LoVo (cell line): ENCODE measurements at regions not wholly inside any gene's neighbourhood (a gene's known extent, or its start where the extent isn't known, plus 50 kb on each side); places are given as distances from the start of the nearest gene placed in this dataset.

Experiments
- DNase-seq: peaks from one replicate; pipeline ENCODE4 v3.0.0-alpha.2; 2016; ENCODE audit warnings: low spot score

- no peak for DNase-seq
Measured at GRCh38 chr10:85145966-85146365, 817.6 kb downstream of the CCSER2 start.

- DNase-seq, result no peak
Measured at GRCh38 chr10:85147346-85148250, 819.2 kb downstream of the CCSER2 start.

GRCh38 chr10:85148693-85149640 is 820.6 kb downstream of the CCSER2 start:
- no peak for DNase-seq

GRCh38 chr10:85149766-85150165 is 821.4 kb downstream of the CCSER2 start:
- DNase-seq, result no peak

- DNase-seq, result no peak
Measured at GRCh38 chr10:85151506-85151905, 823.1 kb downstream of the CCSER2 start.

- no peak for DNase-seq
Measured at GRCh38 chr10:85152496-85152895, 824.1 kb downstream of the CCSER2 start.

- no peak for DNase-seq
Measured at GRCh38 chr10:85152911-85153310, 824.5 kb downstream of the CCSER2 start.

- no peak for DNase-seq
Measured at GRCh38 chr10:85157206-85157605, 828.8 kb downstream of the CCSER2 start.

GRCh38 chr10:85168243-85168642 is 839.9 kb downstream of the CCSER2 start:
- no peak for DNase-seq

- no peak for DNase-seq
Measured at GRCh38 chr10:85170026-85170425, 841.6 kb downstream of the CCSER2 start.

GRCh38 chr10:85175635-85176034 is 847.2 kb downstream of the CCSER2 start:
- DNase-seq, result no peak

- no peak for DNase-seq
Measured at GRCh38 chr10:85177767-85178166, 849.4 kb downstream of the CCSER2 start.

GRCh38 chr10:85187047-85187446 is 858.7 kb downstream of the CCSER2 start:
- no peak for DNase-seq

- DNase-seq, result no peak
Measured at GRCh38 chr10:85188770-85189484, 860.5 kb downstream of the CCSER2 start.

- no peak for DNase-seq
Measured at GRCh38 chr10:85193796-85194195, 865.4 kb downstream of the CCSER2 start.

- DNase-seq, result no peak
Measured at GRCh38 chr10:85194706-85195105, 866.3 kb downstream of the CCSER2 start.

GRCh38 chr10:85195596-85195995 is 867.2 kb downstream of the CCSER2 start:
- DNase-seq, result no peak

GRCh38 chr10:85204814-85205213 is 876.4 kb downstream of the CCSER2 start:
- no peak for DNase-seq

GRCh38 chr10:85212526-85212925 is 884.1 kb downstream of the CCSER2 start:
- no peak for DNase-seq

GRCh38 chr10:85213493-85213892 is 885.1 kb downstream of the CCSER2 start:
- no peak for DNase-seq

- no peak for DNase-seq
Measured at GRCh38 chr10:85222300-85222699, 893.9 kb downstream of the CCSER2 start.

- no peak for DNase-seq
Measured at GRCh38 chr10:85224366-85224940, 896.1 kb downstream of the CCSER2 start.
